Transverse colon (tissue), 4 donors: ENCODE measurements at regions not wholly inside any gene's neighbourhood (a gene's known extent, or its start where the extent isn't known, plus 50 kb on each side); places are given as distances from the start of the nearest gene placed in this dataset.
"Not testable (repeated sequence)": the region's sequence is repeated elsewhere in the genome, so short reads cannot be mapped to it uniquely, and the experiment has no call there.

Source experiments
- DNase-seq: peaks from one replicate; pipeline ENCODE4 v3.0.0-alpha.2; 2019
- H3K27ac ChIP-seq, 4 donors: fragments of 200-600 bp; sonication (generic); 2 replicates each; pipeline ENCODE4 v1.5.1; 2016 to 2018; ENCODE audit warnings: inconsistent platforms in 4 of 4
- H3K27me3 ChIP-seq: fragments of 200-600 bp; sonication (generic); 2 replicates; pipeline ENCODE4 v1.5.1; 2017; ENCODE audit warnings: inconsistent platforms
- H3K36me3 ChIP-seq, 4 donors: fragments of 200-600 bp; sonication (generic); 2 replicates each; pipeline ENCODE4 v1.5.1; 2017 to 2019; ENCODE audit warnings: inconsistent platforms in 4 of 4
- H3K4me1 ChIP-seq, 4 donors: fragments of 200-600 bp; sonication (generic); 2 replicates each; pipeline ENCODE4 v1.5.1; 2017 to 2020; ENCODE audit warnings: inconsistent platforms in 4 of 4
- H3K4me3 ChIP-seq, 4 donors: fragments of 200-600 bp; sonication (generic); 1 replicate in 1 of 4; 2 replicates in 3 of 4; pipeline versions ENCODE4 v1.5.1 to v1.6.1; 2017 to 2019; ENCODE audit warnings: inconsistent platforms in 4 of 4
- H3K9me3 ChIP-seq, 2 donors: fragments of 200-600 bp; sonication (generic); 2 replicates each; pipeline ENCODE4 v1.5.1; 2017 to 2019; ENCODE audit warnings: inconsistent platforms in 2 of 2
- EP300 ChIP-seq: sonication (generic); formaldehyde crosslinking; IDR thresholded peaks from one replicate; pipeline ENCODE4 v1.6.1; 2017; ENCODE audit warnings: antibody characterized with exemption, low read depth
- POLR2A ChIP-seq: fragments of 450-650 bp; IDR thresholded peaks from one replicate; pipeline ENCODE4 v1.6.1; 2016; ENCODE audit warnings: antibody characterized with exemption, mild to moderate bottlenecking, moderate library complexity
- POLR2AphosphoS5 ChIP-seq, 3 donors: sonication (generic); formaldehyde crosslinking; IDR thresholded peaks; one replicate each; pipeline ENCODE4 v1.6.1; 2016; ENCODE audit warnings: antibody characterized with exemption in 3 of 3
- WGBS, 2 donors: methylation state at CpG; one replicate each; pipeline ENCODE4 v1.1.5; 2018; ENCODE audit warnings: low coverage in 1 of 2; 5-methylcytosine and 5-hydroxymethylcytosine counted together
- in situ Hi-C, 4 donors: fragments of 200-750 bp; cut with MboI; loops; one replicate each; pipeline versions ENCODE4 v1.15.0 to v1.15.1; 2017; ENCODE audit warnings: low sequenced_read_pairs in 3 of 4, low pct_ligation_motif_present in 1 of 4, low pct_unique_long_range_greater_than_20kb in 1 of 4
- intact Hi-C: fragments of 100-400 bp; cut with DNase I; formaldehyde crosslinking; loops from one replicate; pipeline ENCODE4 v1.15.1; 2023; ENCODE audit warnings: low total_unique reads
- TF ChIP-seq, protein P1 (sequence below), 5 experiments: fragments of 200-600 bp in 3 of 5; fragments of 450-650 bp in 2 of 5; sonication (generic) in 3 of 5; IDR thresholded peaks; 1 replicate in 2 of 5; 2 replicates in 3 of 5; pipeline ENCODE4 v1.5.1; 2016 to 2017; ENCODE audit warnings: antibody characterized with exemption in 5 of 5, inconsistent platforms in 3 of 5, mild to moderate bottlenecking in 2 of 5, moderate library complexity in 1 of 5

DNA sequence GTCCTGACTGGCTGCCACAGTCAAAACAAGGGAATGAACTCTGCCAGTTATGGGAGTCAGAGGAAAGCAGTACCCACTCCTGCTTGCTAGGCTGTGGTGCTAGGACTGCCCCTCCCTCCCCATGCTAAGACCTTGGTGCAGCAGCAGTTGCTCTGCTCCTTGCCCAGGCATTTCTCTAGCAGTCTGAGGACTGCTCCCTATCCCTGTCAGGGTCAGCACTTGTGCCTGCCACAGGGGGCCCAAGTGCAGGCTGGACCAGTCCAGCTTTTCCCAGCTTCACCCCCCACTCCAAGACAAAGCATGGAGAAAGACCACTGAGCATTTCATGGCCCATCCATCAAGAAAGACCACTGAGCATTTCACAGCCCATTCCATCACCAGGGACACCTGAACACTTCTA lies 305.8 kb upstream of the CLEC14A start:
- H3K4me1 ChIP-seq = no peaks in the 10 kb centered on the region
- H3K36me3 ChIP-seq = no peaks in the 10 kb centered on the region
- in situ Hi-C loops (no loop called here), intact Hi-C loops (no loop called here)
- no peaks in the 10 kb centered on the region for H3K27me3 ChIP-seq
- H3K27ac ChIP-seq = no peak overlapping the region
- TF ChIP-seq, protein P1, sequence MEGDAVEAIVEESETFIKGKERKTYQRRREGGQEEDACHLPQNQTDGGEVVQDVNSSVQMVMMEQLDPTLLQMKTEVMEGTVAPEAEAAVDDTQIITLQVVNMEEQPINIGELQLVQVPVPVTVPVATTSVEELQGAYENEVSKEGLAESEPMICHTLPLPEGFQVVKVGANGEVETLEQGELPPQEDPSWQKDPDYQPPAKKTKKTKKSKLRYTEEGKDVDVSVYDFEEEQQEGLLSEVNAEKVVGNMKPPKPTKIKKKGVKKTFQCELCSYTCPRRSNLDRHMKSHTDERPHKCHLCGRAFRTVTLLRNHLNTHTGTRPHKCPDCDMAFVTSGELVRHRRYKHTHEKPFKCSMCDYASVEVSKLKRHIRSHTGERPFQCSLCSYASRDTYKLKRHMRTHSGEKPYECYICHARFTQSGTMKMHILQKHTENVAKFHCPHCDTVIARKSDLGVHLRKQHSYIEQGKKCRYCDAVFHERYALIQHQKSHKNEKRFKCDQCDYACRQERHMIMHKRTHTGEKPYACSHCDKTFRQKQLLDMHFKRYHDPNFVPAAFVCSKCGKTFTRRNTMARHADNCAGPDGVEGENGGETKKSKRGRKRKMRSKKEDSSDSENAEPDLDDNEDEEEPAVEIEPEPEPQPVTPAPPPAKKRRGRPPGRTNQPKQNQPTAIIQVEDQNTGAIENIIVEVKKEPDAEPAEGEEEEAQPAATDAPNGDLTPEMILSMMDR (IDR thresholded peaks at IDR 0.05) = no peak
- TF ChIP-seq POLR2AphosphoS5 (IDR thresholded peaks at IDR 0.05) = no peak
- TF ChIP-seq POLR2A = no peak
- no peak for TF ChIP-seq EP300
- H3K4me3 ChIP-seq = no peak overlapping the region
- DNase-seq = no peak
- peaks cover 5 to 11% of the 10 kb centered on the region in 2 donors for H3K9me3 ChIP-seq

GRCh38 chr14:38559711-38560110 lies 303.8 kb upstream of the CLEC14A start:
- in situ Hi-C loops = no loop called here
- intact Hi-C loops = no loop called here
- peaks cover 5 to 11% of the 10 kb centered on the region in 2 donors for H3K9me3 ChIP-seq
- 63% methylated on average over 2 of the region's 2 CpGs; no CpG with 5 or more reads in 1 of the 2 donors for WGBS, 2 donors
- no peak overlapping the region for H3K4me3 ChIP-seq
- H3K36me3 ChIP-seq = no peaks in the 10 kb centered on the region
- TF ChIP-seq POLR2AphosphoS5 (IDR thresholded peaks at IDR 0.05) (no peak), POLR2A (no peak), EP300 (no peak)
- TF ChIP-seq, protein P1 (IDR thresholded peaks at IDR 0.05) = no peak
- no peak overlapping the region for H3K27ac ChIP-seq
- no peaks in the 10 kb centered on the region for H3K4me1 ChIP-seq
- no peaks in the 10 kb centered on the region for H3K27me3 ChIP-seq
- DNase-seq = no peak

DNA sequence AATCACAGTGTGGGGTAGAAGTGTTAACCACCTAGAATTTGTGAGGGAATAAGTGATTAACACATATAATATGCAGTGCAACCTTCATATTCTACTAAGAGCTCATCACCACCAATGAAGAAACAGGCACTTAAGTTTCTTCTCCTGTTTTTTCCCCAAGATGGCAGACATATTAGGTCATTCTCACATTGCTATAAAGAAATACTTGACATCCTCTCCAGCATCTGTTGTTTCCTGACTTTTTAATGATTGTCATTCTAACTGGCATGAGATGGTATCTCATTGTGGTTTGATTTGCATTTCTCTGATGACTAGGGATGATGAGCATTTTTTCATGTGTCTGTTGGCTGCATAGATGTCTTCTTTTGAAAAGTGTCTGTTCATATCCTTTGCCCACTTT lies 301.5 kb upstream of the CLEC14A start:
- DNase-seq, in situ Hi-C loops, H3K27me3 ChIP-seq, H3K4me1 ChIP-seq, H3K36me3 ChIP-seq, H3K4me3 ChIP-seq, intact Hi-C loops, H3K27ac ChIP-seq, H3K9me3 ChIP-seq: not testable (repeated sequence)

GRCh38 chr14:38556252-38556651 lies 300.4 kb upstream of the CLEC14A start:
- no peak for DNase-seq
- H3K36me3 ChIP-seq = no peaks in the 10 kb centered on the region
- peaks cover 5 to 7% of the 10 kb centered on the region in 2 donors for H3K9me3 ChIP-seq
- peaks cover 0 to 3% (median 0%) of the 10 kb centered on the region in 4 donors for H3K4me1 ChIP-seq
- intact Hi-C loops (no loop called here), in situ Hi-C loops (no loop called here)
- no peak for TF ChIP-seq POLR2AphosphoS5 (IDR thresholded peaks at IDR 0.05)
- TF ChIP-seq EP300 = no peak
- TF ChIP-seq, protein P1 (IDR thresholded peaks at IDR 0.05) = no peak
- no peak for TF ChIP-seq POLR2A
- H3K27me3 ChIP-seq = no peaks in the 10 kb centered on the region
- 39 to 71% methylated on average over 1 of the region's 1 CpG for WGBS, 2 donors
- no peak overlapping the region for H3K4me3 ChIP-seq
- no peak overlapping the region for H3K27ac ChIP-seq

GRCh38 chr14:38554026-38554425 lies 298.1 kb upstream of the CLEC14A start:
- in situ Hi-C loops = no loop called here

More at GRCh38 chr14:38554026-38554425, 298.1 kb upstream of the CLEC14A start:
- H3K27ac ChIP-seq = no peak overlapping the region
- no peaks in the 10 kb centered on the region for H3K9me3 ChIP-seq
- no peaks in the 10 kb centered on the region for H3K27me3 ChIP-seq
- no peak for TF ChIP-seq POLR2AphosphoS5 (IDR thresholded peaks at IDR 0.05)
- TF ChIP-seq, protein P1 (IDR thresholded peaks at IDR 0.05) = no peak
- no peak for TF ChIP-seq EP300
- WGBS, 2 donors = 50 to 55% methylated on average over 3 to 4 of the region's 4 CpGs
- H3K4me3 ChIP-seq = no peak overlapping the region
- no peaks in the 10 kb centered on the region for H3K36me3 ChIP-seq
- peaks cover 0 to 3% (median 0%) of the 10 kb centered on the region in 4 donors for H3K4me1 ChIP-seq
- DNase-seq = no peak
- intact Hi-C loops = no loop called here
